HG02970 (cell line): ENCODE measurements at regions not wholly inside any gene's neighbourhood (a gene's known extent, or its start where the extent isn't known, plus 50 kb on each side); places are given as distances from the start of the nearest gene placed in this dataset.

ENCODE experiments used
- ATAC-seq: cut with Tn5 transposase; IDR thresholded peaks from one replicate; pipeline ENCODE4 v1.9.1; 2021; ENCODE audit warnings: mild to moderate bottlenecking, moderate library complexity, moderate number of reproducible peaks; ENCODE audit not compliant: unreplicated experiment, low FRiP score

DNA sequence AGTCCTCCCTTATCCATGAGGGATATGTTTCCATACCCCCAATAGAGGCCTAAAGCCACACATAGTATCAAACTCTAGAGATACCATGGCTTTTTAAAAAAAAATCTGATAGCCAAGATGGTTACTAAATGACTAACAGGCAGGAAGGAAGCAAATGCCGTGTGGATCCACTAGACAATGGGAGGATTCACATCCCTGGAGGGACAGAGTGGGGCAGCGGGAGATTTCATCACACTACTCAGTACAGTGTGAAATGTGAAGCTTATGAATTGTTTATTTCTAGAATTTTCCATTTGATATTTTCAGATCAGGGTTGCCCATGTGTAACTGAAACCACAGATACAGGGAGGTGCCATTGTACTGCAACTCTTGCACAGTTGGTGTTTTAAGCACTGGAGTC is 826.6 kb downstream of the SQOR start:
- ATAC-seq = no peak

DNA sequence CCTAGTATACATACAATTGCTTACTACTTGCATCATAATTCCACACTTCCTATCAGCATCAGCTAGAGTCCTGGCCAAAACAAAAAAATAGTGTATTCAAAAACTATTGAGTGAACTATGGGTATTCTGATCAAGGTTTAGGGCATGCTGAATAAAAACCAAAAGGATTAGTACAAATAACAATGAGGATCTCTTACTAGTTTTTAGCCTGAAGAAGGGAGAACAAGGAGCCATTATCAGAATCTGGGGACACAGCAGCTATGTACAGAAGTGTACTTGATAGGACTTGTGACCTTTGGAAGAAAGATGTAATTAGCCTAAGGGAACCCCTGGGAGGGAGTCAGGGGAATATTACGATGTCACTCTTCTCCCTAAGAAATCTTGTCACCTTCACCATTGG is 832.2 kb downstream of the SQOR start:
- ATAC-seq = no peak

DNA sequence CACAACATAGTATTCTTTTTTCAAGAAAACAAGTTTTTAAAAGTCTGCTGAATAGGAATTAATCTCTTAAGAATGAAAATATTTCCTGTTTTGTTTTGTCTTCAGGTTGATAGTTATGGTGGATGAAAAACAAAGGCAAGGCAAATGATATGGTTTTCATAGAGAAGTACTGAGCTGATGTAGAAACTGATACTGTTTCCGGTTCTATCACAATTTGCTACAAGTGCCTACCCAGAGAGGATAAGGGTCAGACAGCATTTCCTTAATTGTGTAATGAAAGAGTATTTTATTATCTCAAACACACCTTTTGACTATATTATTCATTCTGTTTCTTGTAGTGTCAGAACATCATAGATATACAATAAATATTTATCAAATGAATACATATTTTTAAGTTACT is 836.3 kb downstream of the SQOR start:
- no peak for ATAC-seq

- no peak for ATAC-seq
Observed at GRCh38 chr15:46489276-46489675, 854.4 kb downstream of the SQOR start.

- ATAC-seq = no peak
Observed at GRCh38 chr15:46496491-46497115, 861.8 kb downstream of the SQOR start.

DNA sequence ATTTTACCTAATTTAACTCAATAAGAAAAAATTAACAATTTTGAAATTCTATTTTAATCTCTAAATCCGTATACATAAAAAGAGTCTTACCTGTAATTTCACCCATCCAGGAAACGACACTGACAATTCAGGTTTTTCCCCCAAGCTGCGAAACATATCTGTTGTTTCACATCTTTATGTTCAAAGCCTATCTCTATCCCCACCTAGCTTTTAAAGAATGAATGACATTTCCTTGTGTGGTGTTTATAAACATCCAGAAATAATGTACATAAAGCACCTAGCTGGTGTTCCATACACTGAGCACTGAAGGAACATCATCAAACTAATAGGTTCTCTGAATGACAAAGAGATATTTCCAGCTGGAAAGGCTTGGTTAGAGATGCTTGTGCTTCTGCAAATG is 867.8 kb downstream of the SQOR start:
- no peak for ATAC-seq

GRCh38 chr15:46518381-46518780 is 883.6 kb downstream of the SQOR start:
- ATAC-seq = no peak

GRCh38 chr15:46523701-46524100 is 888.9 kb downstream of the SQOR start:
- ATAC-seq = no peak

GRCh38 chr15:46525984-46526725 is 891.3 kb downstream of the SQOR start:
- ATAC-seq = no peak

DNA sequence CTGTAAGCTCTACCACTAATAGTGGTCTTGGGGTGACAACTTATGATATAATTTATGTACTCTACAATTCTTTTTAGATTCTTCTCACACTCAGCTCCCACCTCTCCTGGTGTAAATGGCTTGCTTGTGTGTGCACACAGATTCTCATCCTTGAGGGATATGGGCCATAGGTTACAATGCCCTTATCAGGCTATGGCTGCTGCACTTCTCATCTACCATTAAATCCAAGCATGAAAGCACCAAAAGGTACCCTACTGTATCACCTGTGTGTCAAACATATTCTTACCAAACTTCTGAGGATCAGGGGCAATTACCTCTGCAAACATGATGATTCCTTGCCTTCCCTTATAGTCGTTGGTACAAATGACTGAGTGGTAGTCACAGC is 891.9 kb downstream of the SQOR start:
- no peak for ATAC-seq

DNA sequence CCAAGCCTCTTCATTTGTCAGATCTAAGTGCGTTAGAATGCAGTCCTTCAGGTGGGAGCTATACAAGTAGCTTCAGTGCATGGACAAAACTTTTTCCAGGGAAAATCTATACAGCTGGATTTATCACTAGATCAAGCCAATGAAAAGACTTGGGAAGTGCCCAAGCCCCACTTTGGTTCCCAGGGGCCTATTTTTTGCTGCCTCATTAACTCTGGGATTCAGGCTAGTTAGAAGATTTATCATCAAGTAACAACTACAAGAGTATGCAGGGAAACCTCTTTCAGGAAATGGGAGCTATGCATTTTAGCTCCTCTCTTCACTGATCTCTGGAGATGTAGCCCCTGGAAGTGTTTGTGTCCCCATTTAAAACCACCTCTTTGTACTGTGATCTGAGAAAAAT is 908.8 kb downstream of the SQOR start:
- ATAC-seq = no peak

DNA sequence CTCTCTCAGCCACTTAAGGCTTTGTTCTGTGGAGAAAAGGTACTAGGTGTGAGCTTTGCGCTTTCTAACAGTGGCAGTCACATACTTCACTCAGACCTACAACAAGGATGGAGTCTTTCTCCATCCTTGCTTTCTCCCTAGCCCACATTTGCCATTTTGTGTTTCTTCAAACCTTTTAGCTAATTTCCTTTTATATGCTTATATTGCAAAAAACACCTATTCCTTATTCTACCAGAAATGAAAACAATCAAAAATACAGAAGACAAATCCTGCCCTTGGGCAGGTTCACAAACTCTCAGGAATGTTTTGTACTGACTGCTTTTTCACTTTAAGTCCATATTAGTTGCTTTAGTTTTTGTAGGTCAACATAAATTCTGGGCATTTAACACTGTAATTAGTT is 914.2 kb downstream of the SQOR start:
- ATAC-seq = no peak

DNA sequence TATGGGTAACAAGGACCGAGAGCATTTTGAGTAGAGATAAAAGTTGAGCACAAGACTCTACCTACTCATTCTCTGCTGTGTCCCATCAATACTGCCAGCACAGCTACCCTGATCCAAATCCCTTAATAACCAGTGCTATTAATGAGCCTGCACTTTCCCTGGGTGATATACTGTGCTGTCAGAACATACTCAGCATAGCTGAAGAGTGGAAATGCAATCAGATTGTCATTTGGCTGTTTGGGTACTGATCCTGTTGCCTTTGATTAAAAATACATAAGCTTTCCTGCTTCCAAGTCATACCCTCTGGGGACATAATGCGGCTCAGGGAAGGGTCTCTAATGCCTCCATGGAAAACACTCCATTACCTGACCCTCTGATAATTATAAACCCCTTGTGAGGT is 917.5 kb downstream of the SQOR start:
- no peak for ATAC-seq

GRCh38 chr15:46555547-46555946 is 920.7 kb downstream of the SQOR start:
- no peak for ATAC-seq

- no peak for ATAC-seq
Observed at GRCh38 chr15:46556010-46556409, 921.2 kb downstream of the SQOR start.

- ATAC-seq = no peak
Observed at GRCh38 chr15:46556559-46557379, 921.9 kb downstream of the SQOR start.

DNA sequence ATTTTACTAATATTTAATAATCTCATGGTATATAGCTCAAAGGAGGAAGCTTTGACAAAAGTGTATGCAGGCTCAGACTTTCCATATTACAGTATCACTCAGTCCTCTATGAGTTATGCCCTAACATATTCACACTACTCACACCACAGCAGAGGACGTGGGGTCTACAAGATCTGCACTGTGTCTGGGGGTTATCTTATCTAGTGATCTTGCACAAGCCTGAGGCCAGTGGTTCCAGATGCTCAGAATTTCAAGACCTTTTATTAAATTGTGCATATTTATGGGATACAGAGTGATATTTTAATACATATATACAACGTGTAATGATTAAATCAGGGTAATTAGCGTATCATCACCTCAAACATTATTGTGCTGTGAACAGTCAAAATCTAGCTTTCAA is 933.1 kb downstream of the SQOR start:
- no peak for ATAC-seq

DNA sequence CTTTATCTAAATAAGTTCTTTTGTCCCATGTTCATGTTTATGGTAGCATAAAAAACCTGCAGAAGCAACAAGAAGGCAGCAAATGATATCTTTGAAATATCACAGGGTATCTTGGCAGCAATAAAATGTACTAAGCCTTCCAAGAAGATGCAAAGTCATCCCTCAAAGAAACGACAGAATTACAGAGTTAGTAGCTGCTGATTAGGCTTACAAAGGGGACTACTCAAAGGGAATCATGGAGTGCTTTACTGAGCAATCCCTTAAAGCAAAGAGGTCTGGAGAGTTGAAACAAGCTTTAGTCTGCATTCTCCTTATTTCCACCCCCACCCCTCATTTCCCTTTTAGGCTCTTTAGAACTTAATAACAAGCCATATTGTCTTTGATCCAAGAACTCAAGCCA is 935.0 kb downstream of the SQOR start:
- ATAC-seq = no peak

- ATAC-seq = no peak
Observed at GRCh38 chr15:46576646-46577395, 942.0 kb downstream of the SQOR start.

DNA sequence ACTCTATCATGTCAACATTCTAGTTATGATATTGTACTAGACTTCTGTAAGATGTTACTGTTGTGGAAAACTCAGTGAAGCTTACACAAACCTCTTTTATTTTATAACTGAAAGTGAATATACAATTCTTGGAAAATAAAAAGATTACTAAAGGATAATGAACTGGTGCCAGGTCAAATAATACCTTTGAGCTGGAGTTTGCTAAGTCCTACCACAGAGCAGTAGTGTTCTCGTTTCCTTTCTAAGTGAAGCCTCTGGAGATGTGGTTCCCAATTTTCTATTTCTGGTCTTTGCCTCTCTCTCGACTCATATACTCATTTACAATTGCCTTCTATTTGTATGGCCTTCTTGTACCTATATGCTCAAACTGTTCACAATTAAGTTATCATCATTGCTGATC is 942.9 kb downstream of the SQOR start:
- no peak for ATAC-seq

- ATAC-seq = no peak
Observed at GRCh38 chr15:46580487-46580886, 945.7 kb downstream of the SQOR start.
